DND-41 (cell line): ENCODE measurements at regions not wholly inside any gene's neighbourhood (a gene's known extent, or its start where the extent isn't known, plus 50 kb on each side); places are given as distances from the start of the nearest gene placed in this dataset.

Experiments used
- CTCF ChIP-seq: IDR thresholded peaks from 2 replicates; pipeline ENCODE4 v1.5.1; 2012; ENCODE audit warnings: borderline replicate concordance, low read length, moderate library complexity, mild to moderate bottlenecking; ENCODE audit not compliant: poor library complexity, severe bottlenecking; ENCODE audit errors: extremely low read depth
- EZH2 ChIP-seq: IDR thresholded peaks from 3 replicates; pipeline ENCODE4 v1.6.1; 2012; ENCODE audit warnings: borderline replicate concordance, low read depth, mild to moderate bottlenecking, moderate library complexity, low read length, inconsistent platforms; ENCODE audit not compliant: severe bottlenecking

GRCh38 chr6:9710574-9710973, 704.3 kb downstream of the TFAP2A start:
- TF ChIP-seq CTCF (no peak), EZH2 (no peak)
